ENCODE measurements at regions not wholly inside any gene's neighbourhood (a gene's known extent, or its start where the extent isn't known, plus 50 kb on each side); places are given as distances from the start of the nearest gene placed in this dataset.

DNA sequence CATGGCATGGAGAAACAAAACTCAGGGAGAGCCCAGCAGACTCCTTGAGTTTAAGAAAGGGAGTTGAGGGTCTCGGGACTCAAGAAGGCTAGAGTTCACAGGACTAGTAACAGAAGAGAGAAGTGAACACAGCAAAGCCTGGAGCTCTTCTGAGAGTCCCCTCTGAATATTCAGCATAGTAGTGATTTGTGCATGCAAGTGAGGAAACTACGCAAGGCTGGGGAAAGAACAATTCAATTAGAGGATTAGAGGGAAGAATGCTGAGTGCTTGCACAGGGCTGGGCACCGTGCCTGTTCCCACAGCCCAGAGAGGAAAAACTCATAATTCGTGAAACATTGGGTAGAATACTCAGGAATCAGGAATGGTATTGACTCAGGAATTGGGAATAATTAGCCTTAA is 540.0 kb upstream of the SALL1 start:
- TF ChIP-seq, protein P1, sequence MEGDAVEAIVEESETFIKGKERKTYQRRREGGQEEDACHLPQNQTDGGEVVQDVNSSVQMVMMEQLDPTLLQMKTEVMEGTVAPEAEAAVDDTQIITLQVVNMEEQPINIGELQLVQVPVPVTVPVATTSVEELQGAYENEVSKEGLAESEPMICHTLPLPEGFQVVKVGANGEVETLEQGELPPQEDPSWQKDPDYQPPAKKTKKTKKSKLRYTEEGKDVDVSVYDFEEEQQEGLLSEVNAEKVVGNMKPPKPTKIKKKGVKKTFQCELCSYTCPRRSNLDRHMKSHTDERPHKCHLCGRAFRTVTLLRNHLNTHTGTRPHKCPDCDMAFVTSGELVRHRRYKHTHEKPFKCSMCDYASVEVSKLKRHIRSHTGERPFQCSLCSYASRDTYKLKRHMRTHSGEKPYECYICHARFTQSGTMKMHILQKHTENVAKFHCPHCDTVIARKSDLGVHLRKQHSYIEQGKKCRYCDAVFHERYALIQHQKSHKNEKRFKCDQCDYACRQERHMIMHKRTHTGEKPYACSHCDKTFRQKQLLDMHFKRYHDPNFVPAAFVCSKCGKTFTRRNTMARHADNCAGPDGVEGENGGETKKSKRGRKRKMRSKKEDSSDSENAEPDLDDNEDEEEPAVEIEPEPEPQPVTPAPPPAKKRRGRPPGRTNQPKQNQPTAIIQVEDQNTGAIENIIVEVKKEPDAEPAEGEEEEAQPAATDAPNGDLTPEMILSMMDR (IDR thresholded peaks at IDR 0.05; ENCODE audit: unreplicated experiment) = no peak
- intact Hi-C loops (cut with micrococcal nuclease; ENCODE audit: unreplicated experiment) = no loop called here
- Mint-ChIP-seq H3K36me3 (ENCODE audit: insufficient read depth, unreplicated experiment) (no peaks in the 10 kb centered on the region), H3K27me3 (ENCODE audit: unreplicated experiment) (peaks cover 77% of the 10 kb centered on the region), H3K4me1 (ENCODE audit: low read depth, unreplicated experiment) (no peaks in the 10 kb centered on the region), H3K27ac (ENCODE audit: unreplicated experiment) (no peak overlapping the region), H3K4me3 (ENCODE audit: low read depth, unreplicated experiment) (no peak overlapping the region), H3K9me3 (ENCODE audit: low read depth, unreplicated experiment) (peaks cover 8% of the 10 kb centered on the region)
- no TSS peak for BruUV-seq (replicated peaks)
- DNase-seq = no peak
- CTCF ChIA-PET = interaction anchor here (0.5 kb wide), 1 partner anchor 49 kb away, joined by 4 read pairs; no protein-coding TSS in a partner anchor

DNA sequence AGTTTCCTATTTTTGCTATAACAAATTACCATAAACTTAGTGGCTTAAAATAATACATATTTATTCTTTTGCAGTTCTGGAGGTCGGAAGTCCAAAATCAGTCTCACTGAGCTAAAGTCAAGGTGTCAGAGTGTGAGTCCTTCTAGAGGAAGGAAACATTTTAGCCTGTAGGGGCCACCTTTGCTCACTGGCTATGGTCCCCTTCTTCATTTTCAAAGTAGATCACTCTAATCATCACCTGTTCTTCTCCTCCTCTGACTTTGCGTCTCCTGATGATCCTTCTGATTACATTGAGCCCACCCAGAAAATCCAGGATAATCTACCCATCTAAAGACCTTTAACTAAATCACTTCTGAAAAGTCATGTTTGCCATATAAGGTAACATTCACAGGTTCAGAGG is 534.4 kb upstream of the SALL1 start:
- no TSS peak for BruUV-seq (replicated peaks)
- no peaks in the 10 kb centered on the region for H3K4me1 Mint-ChIP-seq (ENCODE audit: low read depth, unreplicated experiment)
- no peaks in the 10 kb centered on the region for H3K36me3 Mint-ChIP-seq (ENCODE audit: insufficient read depth, unreplicated experiment)
- H3K27me3 Mint-ChIP-seq (ENCODE audit: unreplicated experiment) = peaks cover 89% of the 10 kb centered on the region
- CTCF ChIA-PET = interaction anchor here (0.6 kb wide), 1 partner anchor 427 kb away, joined by 3 read pairs; no protein-coding TSS in a partner anchor
- no peak overlapping the region for H3K4me3 Mint-ChIP-seq (ENCODE audit: low read depth, unreplicated experiment)
- H3K27ac Mint-ChIP-seq (ENCODE audit: unreplicated experiment) = no peak overlapping the region
- intact Hi-C loops (cut with micrococcal nuclease; ENCODE audit: unreplicated experiment) = no loop called here
- TF ChIP-seq, protein P1 (IDR thresholded peaks at IDR 0.05; ENCODE audit: unreplicated experiment) = no peak
- peaks cover 6% of the 10 kb centered on the region for H3K9me3 Mint-ChIP-seq (ENCODE audit: low read depth, unreplicated experiment)
- DNase-seq = no peak

GRCh38 chr16:51683882-51684281 is 532.8 kb upstream of the SALL1 start:
- Mint-ChIP-seq H3K4me3 (ENCODE audit: low read depth, unreplicated experiment) (no peak overlapping the region), H3K27me3 (ENCODE audit: unreplicated experiment) (peaks cover 78% of the 10 kb centered on the region), H3K9me3 (ENCODE audit: low read depth, unreplicated experiment) (peaks cover 2% of the 10 kb centered on the region), H3K27ac (ENCODE audit: unreplicated experiment) (no peak overlapping the region), H3K4me1 (ENCODE audit: low read depth, unreplicated experiment) (no peaks in the 10 kb centered on the region), H3K36me3 (ENCODE audit: insufficient read depth, unreplicated experiment) (no peaks in the 10 kb centered on the region)
- no peak for DNase-seq
- BruUV-seq (replicated peaks) = no TSS peak
- TF ChIP-seq, protein P1 (IDR thresholded peaks at IDR 0.05; ENCODE audit: unreplicated experiment) = no peak
- CTCF ChIA-PET = interaction anchor here (0.6 kb wide), 1 partner anchor 516 kb away, joined by 3 read pairs; no protein-coding TSS in a partner anchor
- intact Hi-C loops (cut with micrococcal nuclease; ENCODE audit: unreplicated experiment) = no loop called here

DNA sequence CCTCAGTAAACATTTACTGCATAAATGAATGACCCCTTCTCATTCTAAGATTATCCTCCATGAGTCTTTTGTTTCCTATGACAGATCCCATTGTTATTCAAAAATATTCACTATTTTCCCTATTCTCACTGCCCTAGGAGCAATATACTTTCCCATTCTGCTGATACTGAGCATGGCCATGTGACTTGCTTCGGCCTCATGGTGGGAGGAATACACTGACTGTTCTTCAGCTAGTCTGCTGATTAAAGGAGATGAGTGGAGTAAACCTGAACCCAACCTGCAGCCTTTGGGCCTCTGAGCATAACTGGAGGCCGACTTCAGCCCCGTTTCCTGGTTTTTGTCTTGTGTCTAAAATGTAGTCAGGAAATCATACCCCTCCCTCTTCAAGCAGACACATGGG is 531.8 kb upstream of the SALL1 start:
- Mint-ChIP-seq H3K4me1 (ENCODE audit: low read depth, unreplicated experiment) (no peaks in the 10 kb centered on the region), H3K36me3 (ENCODE audit: insufficient read depth, unreplicated experiment) (no peaks in the 10 kb centered on the region), H3K27ac (ENCODE audit: unreplicated experiment) (no peak overlapping the region), H3K9me3 (ENCODE audit: low read depth, unreplicated experiment) (no peaks in the 10 kb centered on the region), H3K4me3 (ENCODE audit: low read depth, unreplicated experiment) (no peak overlapping the region), H3K27me3 (ENCODE audit: unreplicated experiment) (peaks cover 78% of the 10 kb centered on the region)
- intact Hi-C loops (cut with micrococcal nuclease; ENCODE audit: unreplicated experiment) = no loop called here
- BruUV-seq (replicated peaks) = no TSS peak
- DNase-seq = no peak
- CTCF ChIA-PET = no interaction called here
- TF ChIP-seq, protein P1 (IDR thresholded peaks at IDR 0.05; ENCODE audit: unreplicated experiment) = no peak

Measured in Calu3 (cell line).